ENCODE measurements at regions not wholly inside any gene's neighbourhood (a gene's known extent, or its start where the extent isn't known, plus 50 kb on each side); places are given as distances from the start of the nearest gene placed in this dataset.

GRCh38 chr9:11158063-11158462 lies 545.3 kb upstream of the PTPRD start:
- TF ChIP-seq, protein P1, sequence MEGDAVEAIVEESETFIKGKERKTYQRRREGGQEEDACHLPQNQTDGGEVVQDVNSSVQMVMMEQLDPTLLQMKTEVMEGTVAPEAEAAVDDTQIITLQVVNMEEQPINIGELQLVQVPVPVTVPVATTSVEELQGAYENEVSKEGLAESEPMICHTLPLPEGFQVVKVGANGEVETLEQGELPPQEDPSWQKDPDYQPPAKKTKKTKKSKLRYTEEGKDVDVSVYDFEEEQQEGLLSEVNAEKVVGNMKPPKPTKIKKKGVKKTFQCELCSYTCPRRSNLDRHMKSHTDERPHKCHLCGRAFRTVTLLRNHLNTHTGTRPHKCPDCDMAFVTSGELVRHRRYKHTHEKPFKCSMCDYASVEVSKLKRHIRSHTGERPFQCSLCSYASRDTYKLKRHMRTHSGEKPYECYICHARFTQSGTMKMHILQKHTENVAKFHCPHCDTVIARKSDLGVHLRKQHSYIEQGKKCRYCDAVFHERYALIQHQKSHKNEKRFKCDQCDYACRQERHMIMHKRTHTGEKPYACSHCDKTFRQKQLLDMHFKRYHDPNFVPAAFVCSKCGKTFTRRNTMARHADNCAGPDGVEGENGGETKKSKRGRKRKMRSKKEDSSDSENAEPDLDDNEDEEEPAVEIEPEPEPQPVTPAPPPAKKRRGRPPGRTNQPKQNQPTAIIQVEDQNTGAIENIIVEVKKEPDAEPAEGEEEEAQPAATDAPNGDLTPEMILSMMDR (IDR thresholded peaks at IDR 0.05; ENCODE audit: low read depth, low read length) = no peak
- ChIA-PET POLR2A (no interaction called here), CTCF (no interaction called here)
- no peak for DNase-seq (ENCODE audit: low read depth, low spot score)
- Histone ChIP-seq H3K27me3 (ENCODE audit: control insufficient read depth, insufficient read depth, low read length) (no peaks in the 10 kb centered on the region), H3K4me3 (ENCODE audit: low read depth, low read length) (no peak overlapping the region), H3K27ac (ENCODE audit: low read depth, low read length) (no peak overlapping the region), H3K9me3 (ENCODE audit: control insufficient read depth, insufficient read depth, low read length) (peaks cover 15% of the 10 kb centered on the region)

DNA sequence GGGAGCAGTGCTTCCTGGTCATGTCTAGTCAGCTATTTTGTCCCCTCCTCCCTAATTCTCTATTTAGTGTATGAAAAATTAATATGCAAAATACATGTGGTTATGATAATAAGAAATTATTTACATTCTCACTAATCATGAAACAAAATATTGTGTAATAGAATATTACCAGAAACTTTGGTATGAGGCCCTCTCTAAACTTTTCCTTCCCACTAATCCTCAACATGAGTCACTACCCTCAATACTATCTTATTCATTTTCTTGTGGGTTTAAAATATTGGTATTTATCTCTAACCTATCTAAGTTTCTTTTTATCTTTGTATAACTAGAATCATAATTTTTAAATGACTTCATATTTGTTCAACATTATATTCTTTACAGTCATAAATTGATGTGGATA lies 545.9 kb upstream of the PTPRD start:
- H3K4me3 ChIP-seq (ENCODE audit: low read depth, low read length) = no peak overlapping the region
- TF ChIP-seq, protein P1 (IDR thresholded peaks at IDR 0.05; ENCODE audit: low read depth, low read length) = no peak
- H3K27ac ChIP-seq (ENCODE audit: low read depth, low read length) = no peak overlapping the region
- peaks cover 15% of the 10 kb centered on the region for H3K9me3 ChIP-seq (ENCODE audit: control insufficient read depth, insufficient read depth, low read length)
- no peaks in the 10 kb centered on the region for H3K27me3 ChIP-seq (ENCODE audit: control insufficient read depth, insufficient read depth, low read length)
- no peak for DNase-seq (ENCODE audit: low read depth, low spot score)
- ChIA-PET CTCF (no interaction called here), POLR2A (no interaction called here)

- CTCF ChIA-PET = no interaction called here
- H3K27me3 ChIP-seq (ENCODE audit: control insufficient read depth, insufficient read depth, low read length) = no peaks in the 10 kb centered on the region
- POLR2A ChIA-PET = no interaction called here
Observed at GRCh38 chr9:11159318-11159862, 546.6 kb upstream of the PTPRD start.

DNA sequence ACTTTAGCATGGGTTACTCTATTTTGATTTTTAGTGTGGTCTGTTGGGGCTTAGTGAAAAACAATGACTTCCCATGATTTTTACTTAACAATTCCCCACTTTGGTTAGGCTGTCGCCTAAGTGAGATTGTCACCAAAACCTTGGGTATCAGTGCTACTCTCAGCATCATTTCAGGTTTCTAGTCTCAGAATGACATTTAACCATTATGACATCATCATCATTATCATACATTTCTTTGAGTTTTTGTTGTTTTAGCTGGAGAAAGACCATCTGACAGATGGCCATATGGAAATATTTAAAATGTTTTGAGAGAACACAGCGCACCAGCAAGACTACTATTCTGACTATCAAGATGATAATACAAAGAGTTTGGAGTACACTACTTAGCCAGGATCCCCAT lies 551.0 kb upstream of the PTPRD start:
- TF ChIP-seq, protein P1 (IDR thresholded peaks at IDR 0.05; ENCODE audit: low read depth, low read length) = no peak
- no peaks in the 10 kb centered on the region for H3K27me3 ChIP-seq (ENCODE audit: control insufficient read depth, insufficient read depth, low read length)
- no peak overlapping the region for H3K4me3 ChIP-seq (ENCODE audit: low read depth, low read length)
- POLR2A ChIA-PET = no interaction called here
- H3K9me3 ChIP-seq (ENCODE audit: control insufficient read depth, insufficient read depth, low read length) = peaks cover 8% of the 10 kb centered on the region; the same call in 1 of the 2 replicates
- H3K27ac ChIP-seq (ENCODE audit: low read depth, low read length) = no peak overlapping the region
- CTCF ChIA-PET = no interaction called here
- no peak for DNase-seq (ENCODE audit: low read depth, low spot score)

More at GRCh38 chr9:11159318-11159862, 546.6 kb upstream of the PTPRD start:
- DNase-seq (ENCODE audit: low read depth, low spot score) = no peak
- no peak overlapping the region for H3K4me3 ChIP-seq (ENCODE audit: low read depth, low read length)
- TF ChIP-seq, protein P1 (IDR thresholded peaks at IDR 0.05; ENCODE audit: low read depth, low read length) = no peak
- H3K9me3 ChIP-seq (ENCODE audit: control insufficient read depth, insufficient read depth, low read length) = peaks cover 15% of the 10 kb centered on the region
- no peak overlapping the region for H3K27ac ChIP-seq (ENCODE audit: low read depth, low read length)

GRCh38 chr9:11182001-11182400 lies 569.2 kb upstream of the PTPRD start:
- Histone ChIP-seq H3K27ac (ENCODE audit: low read depth, low read length) (no peak overlapping the region), H3K27me3 (ENCODE audit: control insufficient read depth, insufficient read depth, low read length) (no peaks in the 10 kb centered on the region), H3K4me3 (ENCODE audit: low read depth, low read length) (no peak overlapping the region), H3K9me3 (ENCODE audit: control insufficient read depth, insufficient read depth, low read length) (peaks cover 4% of the 10 kb centered on the region; the same call in 1 of the 2 replicates)
- DNase-seq (ENCODE audit: low read depth, low spot score) = no peak
- TF ChIP-seq, protein P1 (IDR thresholded peaks at IDR 0.05; ENCODE audit: low read depth, low read length) = no peak
- POLR2A ChIA-PET = no interaction called here
- CTCF ChIA-PET = no interaction called here
